Germinal center (tissue), 1 donor: ENCODE measurements at regions not wholly inside any gene's neighbourhood (a gene's known extent, or its start where the extent isn't known, plus 50 kb on each side); places are given as distances from the start of the nearest gene placed in this dataset.

Experiments
- DNase-seq: peaks from one replicate; pipeline ENCODE4 v3.0.0; 2012; ENCODE audit warnings: mixed read lengths, low spot score

- DNase-seq, result no peak
Measured at GRCh38 chr9:120212153-120212852, 367.7 kb downstream of the CDK5RAP2 start.

GRCh38 chr9:120210274-120210673 lies 369.7 kb downstream of the CDK5RAP2 start:
- DNase-seq, result no peak

GRCh38 chr9:120202856-120203654 lies 376.9 kb downstream of the CDK5RAP2 start:
- no peak for DNase-seq

GRCh38 chr9:120198027-120198426 lies 381.9 kb downstream of the CDK5RAP2 start:
- no peak for DNase-seq

- DNase-seq, result no peak
Measured at GRCh38 chr9:120197605-120198004, 382.4 kb downstream of the CDK5RAP2 start.

- no peak for DNase-seq
Measured at GRCh38 chr9:120191141-120191540, 388.8 kb downstream of the CDK5RAP2 start.

GRCh38 chr9:120187758-120188157 lies 392.2 kb downstream of the CDK5RAP2 start:
- DNase-seq, result no peak

- no peak for DNase-seq
Measured at GRCh38 chr9:120186276-120186675, 393.7 kb downstream of the CDK5RAP2 start.

GRCh38 chr9:120184266-120184665 lies 395.7 kb downstream of the CDK5RAP2 start:
- DNase-seq, result no peak

GRCh38 chr9:120183615-120184014 lies 396.4 kb downstream of the CDK5RAP2 start:
- no peak for DNase-seq

- DNase-seq, result no peak
Measured at GRCh38 chr9:120182011-120182410, 398.0 kb downstream of the CDK5RAP2 start.

- DNase-seq, result no peak
Measured at GRCh38 chr9:120177121-120177520, 402.8 kb downstream of the CDK5RAP2 start.

- no peak for DNase-seq
Measured at GRCh38 chr9:120175031-120175430, 404.9 kb downstream of the CDK5RAP2 start.

- no peak for DNase-seq
Measured at GRCh38 chr9:120161776-120162175, 418.2 kb downstream of the CDK5RAP2 start.

GRCh38 chr9:120158221-120158620 lies 421.7 kb downstream of the CDK5RAP2 start:
- no peak for DNase-seq

GRCh38 chr9:120156376-120156775 lies 423.6 kb downstream of the CDK5RAP2 start:
- DNase-seq, result no peak

- DNase-seq, result no peak
Measured at GRCh38 chr9:120153258-120153657, 426.7 kb downstream of the CDK5RAP2 start.

- DNase-seq, result no peak
Measured at GRCh38 chr9:120152295-120152694, 427.7 kb downstream of the CDK5RAP2 start.

GRCh38 chr9:120151806-120152205 lies 428.2 kb downstream of the CDK5RAP2 start:
- DNase-seq, result no peak

GRCh38 chr9:120151149-120151548 lies 428.8 kb downstream of the CDK5RAP2 start:
- DNase-seq, result no peak

GRCh38 chr9:120138955-120139354 lies 441.0 kb downstream of the CDK5RAP2 start:
- DNase-seq, result no peak

- DNase-seq, result no peak
Measured at GRCh38 chr9:120137186-120137840, 442.7 kb downstream of the CDK5RAP2 start.

- no peak for DNase-seq
Measured at GRCh38 chr9:120136696-120137095, 443.3 kb downstream of the CDK5RAP2 start.
